GM19467 (cell line): ENCODE measurements at regions not wholly inside any gene's neighbourhood (a gene's known extent, or its start where the extent isn't known, plus 50 kb on each side); places are given as distances from the start of the nearest gene placed in this dataset.
"Not testable (repeated sequence)": the region's sequence is repeated elsewhere in the genome, so short reads cannot be mapped to it uniquely, and the experiment has no call there.

Experiments
- ATAC-seq: cut with Tn5 transposase; IDR thresholded peaks from one replicate; pipeline ENCODE4 v1.9.1; 2021; ENCODE audit warnings: mild to moderate bottlenecking, moderate library complexity; ENCODE audit not compliant: unreplicated experiment

DNA sequence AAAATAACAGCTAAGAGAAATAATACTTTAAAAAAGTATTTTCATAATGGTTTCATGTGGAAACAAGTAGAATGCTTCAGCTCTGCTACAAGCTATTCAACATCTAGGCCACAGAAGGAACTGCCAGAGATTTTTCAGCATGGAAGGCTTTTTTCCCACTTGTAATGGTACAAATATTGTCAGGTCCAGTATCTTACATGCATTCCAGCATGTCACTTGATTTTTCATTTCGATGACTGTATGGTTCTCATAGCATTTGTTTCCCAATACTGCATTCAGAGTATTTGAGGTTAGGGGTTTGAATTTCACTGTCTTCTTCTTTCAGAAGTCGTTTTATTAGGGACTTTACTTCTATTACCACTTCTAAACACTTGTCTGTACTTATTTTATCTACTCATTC, 1701.5 kb upstream of the FLRT2 start:
- ATAC-seq: no peak

DNA sequence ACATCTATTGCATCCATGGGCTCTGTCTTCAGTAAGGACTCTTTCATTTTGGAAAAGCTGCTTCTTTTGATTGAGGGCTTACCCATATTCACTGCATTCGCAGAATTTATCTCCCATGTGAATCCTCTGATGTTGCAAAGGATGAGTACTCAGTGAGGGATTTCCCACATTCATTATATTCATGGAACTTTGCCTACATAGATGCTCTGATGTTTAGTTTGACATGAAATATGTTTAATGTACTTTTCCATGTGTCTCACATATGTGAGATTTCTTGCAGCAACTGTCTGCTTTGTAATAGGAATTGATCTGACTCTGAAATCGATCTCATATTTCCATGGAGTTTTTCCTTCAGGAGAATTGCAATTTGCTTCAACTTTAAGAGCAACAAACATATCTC, 1699.6 kb upstream of the FLRT2 start:
- ATAC-seq: no peak

DNA sequence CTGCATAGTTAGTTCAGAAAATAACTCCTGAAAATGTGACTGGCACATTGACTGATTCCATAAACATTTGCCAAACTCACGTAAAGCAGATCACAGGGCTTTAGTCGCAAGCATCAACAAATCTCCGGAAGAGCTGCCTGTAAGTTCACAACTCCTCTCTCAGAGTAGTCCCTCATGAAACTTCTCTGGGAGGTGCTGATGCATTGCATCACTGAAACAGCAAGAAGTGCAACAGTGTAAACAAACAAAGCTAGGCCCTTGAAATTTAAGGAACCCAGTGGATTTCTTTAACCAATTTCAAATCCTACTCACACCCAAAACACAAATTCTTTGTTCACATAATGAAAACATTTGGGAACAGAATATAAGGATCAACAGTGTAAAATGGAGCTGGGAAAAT, 1691.7 kb upstream of the FLRT2 start:
- ATAC-seq: no peak

DNA sequence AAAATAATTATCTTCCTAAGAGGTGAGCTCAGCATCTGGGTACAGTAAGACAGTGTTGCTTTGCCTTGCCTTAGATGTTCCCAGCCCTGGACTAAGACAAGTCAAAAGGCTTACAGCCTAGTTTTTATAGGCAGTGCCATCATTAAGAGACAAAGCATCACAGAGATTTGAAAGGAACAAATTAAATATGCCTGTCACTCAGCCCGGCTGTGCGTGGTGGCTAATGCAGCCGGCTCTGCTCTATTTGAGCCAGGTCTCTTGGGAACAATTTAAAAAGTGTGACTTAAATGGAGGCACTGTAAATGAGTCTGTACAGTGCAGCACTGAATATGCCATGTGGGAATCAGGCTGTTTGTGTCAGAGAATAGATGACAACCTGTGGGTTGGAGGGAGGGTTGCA, 1687.4 kb upstream of the FLRT2 start:
- ATAC-seq: no peak

DNA sequence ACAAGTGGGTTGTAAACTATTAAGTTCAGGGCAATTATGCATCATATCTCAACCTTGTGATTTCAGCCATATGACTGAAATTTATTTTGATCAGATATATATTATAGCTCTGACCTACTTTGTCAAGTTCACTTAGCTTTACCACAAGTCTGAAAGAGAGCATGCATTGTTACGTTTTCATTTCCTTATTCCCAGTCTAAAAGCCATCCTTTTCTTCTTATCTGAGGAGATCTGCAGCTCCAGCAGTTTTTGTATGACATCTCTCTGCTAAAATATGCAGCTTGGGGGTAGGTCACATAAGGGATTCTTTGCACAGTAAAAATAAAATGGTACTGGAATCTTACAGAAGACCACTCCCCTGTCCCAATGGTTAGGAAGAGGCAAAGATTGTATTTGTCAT, 1682.8 kb upstream of the FLRT2 start:
- ATAC-seq: no peak

DNA sequence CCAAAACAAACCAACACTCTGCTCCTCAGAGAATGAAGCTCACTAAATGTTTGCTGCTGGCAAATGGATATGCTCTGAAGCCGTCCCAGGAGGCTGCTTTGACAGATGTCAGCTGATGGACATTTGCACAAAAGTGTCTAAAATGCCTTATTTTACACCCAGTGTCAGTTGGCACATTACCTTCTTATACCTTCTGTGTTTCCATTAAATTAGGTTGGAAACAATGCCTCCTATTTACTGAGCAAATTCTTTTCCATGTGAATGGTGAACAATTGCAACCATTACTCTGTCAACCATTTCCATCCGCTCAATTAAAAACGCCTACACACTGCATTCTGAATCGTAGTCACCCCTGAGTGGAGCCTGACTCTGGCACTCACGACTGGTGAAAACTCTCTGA, 1679.9 kb upstream of the FLRT2 start:
- ATAC-seq: no peak

DNA sequence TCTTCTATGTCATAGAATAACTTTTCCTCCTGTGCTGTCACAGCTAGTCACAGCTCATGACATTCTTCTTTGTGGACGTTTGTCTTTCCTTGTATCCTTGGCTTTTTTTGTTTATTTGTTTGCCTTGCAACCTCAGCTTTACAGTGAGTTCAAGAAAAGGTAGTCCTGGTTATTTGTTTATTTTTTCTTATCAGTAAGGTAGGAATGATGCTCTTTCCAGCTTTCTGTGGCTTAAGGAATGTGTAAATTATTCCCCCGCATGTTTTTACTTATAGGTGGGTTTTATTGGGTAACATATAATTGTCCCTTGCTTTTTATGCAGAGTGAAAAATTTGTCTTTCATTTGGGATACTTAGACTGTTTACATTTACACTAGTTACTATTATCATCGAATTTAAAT, 1673.6 kb upstream of the FLRT2 start:
- no peak for ATAC-seq

DNA sequence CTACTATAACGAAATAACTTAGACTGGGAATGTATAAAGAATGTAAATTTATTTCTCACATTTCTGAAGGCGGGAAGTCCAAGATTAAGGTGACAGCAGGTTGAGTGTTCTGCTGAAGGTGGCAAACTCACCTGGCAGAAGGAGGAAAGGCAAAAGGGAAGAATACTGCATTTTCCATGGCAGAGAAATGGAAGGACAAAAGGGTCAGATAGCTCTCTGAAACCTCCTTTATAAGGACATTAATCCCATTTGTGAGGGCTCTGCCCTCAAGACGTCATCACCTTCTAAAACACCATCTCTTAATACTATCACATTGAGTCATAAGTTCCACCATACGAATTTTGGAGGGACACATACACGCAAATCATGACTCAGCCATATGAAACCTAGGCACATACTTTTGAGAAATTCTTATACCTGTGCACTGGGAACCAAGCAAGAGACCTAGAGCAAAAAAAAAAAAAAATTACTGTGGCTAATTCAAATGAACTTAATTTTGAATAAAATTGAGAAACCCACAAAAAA, 1669.3 kb upstream of the FLRT2 start:
- no peak for ATAC-seq

DNA sequence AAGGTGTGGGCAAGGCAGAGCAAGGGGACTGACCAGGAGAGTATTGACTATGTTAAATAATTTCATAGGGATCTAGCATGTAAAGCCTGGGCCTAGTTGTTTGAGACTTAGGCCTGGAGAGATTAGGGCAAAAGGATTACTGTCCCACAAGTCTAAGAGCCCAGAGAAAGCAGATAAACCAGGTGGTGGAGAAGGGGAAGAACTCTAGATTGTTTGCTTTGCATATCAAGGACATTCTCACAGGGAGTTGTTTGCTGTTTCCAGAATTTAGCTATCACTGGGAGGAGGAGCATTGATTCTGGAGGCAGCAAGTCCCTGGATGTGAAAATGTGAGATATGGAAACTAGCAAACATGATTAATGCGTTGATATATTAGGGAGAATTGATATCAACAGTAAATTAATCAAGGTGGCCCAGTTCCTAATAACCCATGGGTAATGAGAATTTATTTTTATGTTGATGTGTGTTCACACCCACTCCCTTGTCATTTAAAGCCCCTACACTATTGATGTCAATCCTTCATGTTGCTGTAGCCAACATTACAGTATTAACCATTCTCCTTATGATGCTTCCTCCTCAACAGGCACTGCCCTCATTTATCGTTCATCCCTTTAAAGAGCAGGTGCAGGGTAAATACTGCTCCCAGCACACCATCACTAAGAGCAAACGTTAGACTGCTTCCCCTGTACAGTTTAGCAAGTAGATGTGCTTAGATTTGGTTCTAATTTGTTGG, 1666.7 kb upstream of the FLRT2 start:
- no peak for ATAC-seq

DNA sequence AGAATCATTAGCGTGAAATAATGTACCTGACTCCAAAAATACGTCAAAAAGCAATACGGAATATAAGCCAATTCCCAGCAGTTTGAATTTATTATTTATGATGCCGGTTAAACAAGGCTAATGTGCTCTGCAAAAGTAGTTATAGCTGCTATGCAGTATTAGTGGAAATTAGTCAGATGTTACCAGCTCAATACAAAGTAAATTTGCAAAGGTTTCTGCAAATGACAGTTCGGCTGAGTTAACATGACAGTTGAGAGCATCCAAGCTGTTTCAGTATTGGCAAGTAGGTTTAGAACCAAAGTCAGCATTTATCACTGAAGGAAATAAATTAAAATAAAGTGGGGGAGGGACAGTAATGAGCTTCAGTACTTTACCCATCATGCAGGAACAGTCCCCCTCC, 1665.8 kb upstream of the FLRT2 start:
- no peak for ATAC-seq

DNA sequence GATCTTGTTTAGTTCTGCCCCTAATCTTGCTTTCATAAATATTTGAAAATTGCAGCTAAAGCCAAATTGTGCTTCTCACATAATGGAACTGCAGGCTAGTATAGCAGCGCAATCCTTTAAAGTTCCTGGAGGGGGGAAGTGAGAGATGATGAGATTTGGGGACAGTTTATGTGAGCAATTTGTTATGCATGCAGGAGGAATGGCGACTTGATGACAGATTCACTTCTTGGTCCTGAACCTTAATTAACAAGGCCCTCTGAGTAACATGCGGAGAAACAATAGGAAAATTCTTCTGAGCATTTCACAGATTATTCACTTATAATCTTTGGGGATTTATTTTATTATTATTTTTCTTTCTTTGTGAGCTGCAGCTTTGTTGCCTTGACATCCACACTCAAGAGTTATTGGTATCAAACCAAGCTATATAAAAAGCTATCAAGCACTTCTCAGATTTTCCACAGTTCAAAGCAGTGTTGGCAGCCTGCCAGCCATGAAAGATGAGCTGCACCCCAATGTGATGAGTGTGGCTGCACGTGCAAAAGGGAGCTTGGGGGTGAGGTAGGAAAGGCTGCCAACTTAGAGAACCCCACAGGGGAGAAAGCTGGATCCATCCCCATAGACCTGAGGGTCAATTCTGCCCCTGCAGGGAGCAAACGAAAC, 1662.2 kb upstream of the FLRT2 start:
- no peak for ATAC-seq

DNA sequence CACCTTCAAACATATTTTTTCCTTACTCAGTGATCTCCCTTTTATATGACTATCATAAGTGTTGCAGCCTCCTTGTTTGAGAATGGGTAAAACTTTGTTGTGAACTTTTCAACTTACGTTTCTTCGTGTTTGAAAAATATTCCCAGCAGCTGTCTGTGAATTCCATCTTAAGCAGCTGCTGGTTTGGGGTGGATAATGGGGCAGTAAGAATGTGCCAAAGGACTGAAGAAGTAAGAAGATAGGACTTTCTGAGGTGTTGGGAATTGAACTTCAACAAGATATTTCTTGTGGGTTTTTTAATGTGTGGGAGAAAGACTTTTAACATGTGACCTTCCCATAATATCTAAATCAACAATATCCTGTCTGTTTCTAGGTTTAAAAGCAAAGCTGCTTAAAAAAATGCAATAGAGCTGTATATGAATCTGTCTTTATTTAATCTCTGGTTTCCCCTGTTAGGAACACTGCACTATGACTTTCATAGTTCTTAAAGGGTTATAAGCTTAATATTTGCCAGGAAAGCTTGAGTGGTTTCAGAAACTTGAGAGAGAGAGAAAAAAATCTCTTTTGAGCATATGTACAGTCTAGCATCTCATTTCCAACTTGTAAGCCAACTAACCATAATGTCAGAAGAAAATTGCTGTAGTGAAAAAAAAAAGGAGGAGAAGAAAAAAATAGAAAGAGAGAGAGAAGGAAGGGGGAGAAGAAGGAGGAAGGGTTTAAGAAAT, 1659.2 kb upstream of the FLRT2 start:
- ATAC-seq: no peak

DNA sequence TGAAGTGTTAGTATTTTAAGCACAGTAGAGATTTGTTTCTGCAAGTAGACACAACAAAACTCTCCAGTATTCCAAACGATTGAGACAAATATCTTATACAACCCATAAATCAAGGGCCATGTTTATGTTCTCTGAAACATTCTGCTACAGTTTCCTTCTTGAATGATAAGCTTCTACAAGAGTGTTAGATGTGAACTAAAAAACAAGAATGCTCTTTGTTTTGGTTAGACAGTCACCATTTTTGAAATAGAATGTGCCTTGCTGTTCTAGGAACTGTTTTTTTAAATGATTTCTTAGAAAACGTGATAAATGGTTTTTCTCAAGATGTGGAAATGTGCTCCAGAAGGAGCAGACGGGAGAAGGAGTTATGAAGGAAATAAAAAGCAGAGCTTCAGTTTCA, 1656.3 kb upstream of the FLRT2 start:
- ATAC-seq: no peak

DNA sequence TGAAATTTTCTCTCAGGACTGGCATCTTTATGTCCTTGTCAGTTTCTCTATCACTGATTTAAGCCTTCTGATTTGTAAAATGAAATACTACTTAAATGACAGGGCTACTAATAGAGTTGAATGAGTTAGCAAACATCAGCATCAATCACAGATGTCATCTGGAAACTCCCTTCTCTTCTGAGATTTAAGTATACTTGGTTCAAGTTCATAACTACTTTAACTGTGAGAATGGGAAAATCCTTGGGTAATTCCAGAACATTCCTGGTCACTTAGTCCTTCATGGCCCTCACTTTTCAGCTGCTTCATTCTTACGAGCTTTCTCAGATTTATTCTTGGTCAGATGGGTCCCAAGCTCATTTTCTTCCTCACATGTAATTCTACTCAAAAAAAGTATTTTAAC, 1655.3 kb upstream of the FLRT2 start:
- no peak for ATAC-seq

DNA sequence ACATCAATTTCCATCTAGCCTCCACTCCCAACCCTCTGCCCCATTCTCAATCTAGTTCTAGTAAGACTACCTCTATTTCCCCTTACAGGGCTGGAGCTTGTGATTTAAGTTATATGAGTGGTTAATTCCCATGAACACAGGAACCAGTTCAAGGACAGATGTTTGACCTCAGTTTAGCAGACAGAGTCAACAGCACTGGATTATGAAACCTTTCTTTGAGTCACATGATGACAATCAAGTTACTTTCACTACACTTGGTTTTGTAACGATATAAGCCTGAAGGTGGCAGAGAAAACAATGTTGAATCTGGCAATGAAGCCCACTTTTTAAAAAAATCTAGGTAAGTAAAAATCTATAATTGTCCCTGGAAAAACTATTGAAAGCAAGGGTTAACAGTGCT, 1646.2 kb upstream of the FLRT2 start:
- no peak for ATAC-seq

DNA sequence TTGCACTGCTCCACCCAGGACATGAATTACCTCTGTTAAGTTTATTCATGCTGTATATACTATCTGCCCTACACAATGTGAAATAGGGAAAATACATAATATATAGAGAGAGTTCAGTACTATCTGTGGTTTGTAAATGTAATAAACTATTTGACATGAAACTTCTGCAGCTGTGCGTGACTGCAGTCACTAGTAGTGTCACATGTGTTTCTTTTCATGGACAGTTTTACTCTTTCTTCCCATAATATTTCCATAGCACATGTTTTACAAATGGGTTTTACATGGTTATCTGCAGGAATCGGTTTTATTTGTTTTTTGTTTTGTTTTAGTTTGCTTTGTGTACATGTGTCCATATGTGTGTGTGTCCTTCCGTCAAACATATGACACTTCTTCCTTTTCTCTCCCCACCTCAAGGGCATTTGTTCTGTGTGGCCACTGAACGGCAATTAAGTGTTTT, 1644.1 kb upstream of the FLRT2 start:
- no peak for ATAC-seq

DNA sequence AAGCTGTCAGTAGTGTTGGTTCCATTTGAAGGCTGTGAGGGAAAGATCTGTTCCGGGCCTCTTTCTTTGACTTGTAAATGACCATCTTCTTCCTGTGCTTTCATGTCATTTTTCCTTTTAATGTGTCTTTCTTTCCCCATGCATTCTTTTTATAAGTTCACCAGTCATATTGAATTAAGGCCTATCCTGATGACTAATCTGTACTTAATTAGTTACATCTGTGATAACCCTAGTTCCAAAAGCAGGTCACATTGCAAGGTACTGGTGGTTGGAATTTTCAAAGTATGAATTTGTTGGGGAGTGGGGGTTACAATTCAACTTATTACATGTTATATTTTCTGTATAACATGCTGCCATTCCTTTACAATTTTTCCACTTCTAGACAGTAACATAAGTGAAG, 1642.1 kb upstream of the FLRT2 start:
- ATAC-seq: no peak

DNA sequence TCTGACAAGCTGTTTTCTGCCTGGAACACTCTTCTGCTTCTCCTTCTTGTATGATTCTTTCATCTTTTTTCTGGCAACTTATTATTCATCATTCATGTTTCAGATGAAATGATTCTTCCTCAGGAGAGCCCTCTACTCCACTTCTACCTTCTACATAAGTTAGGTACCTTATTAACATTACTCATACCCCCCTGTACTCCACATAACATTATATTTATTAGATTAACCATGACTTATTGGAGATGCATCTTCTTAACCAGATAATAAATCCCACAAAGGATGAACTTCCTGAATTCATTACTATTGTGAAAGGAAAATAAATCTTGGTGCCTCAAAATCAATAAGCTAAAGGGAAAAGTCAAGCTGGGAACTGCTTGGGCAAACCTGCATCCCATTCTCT, 1636.5 kb upstream of the FLRT2 start:
- no peak for ATAC-seq

DNA sequence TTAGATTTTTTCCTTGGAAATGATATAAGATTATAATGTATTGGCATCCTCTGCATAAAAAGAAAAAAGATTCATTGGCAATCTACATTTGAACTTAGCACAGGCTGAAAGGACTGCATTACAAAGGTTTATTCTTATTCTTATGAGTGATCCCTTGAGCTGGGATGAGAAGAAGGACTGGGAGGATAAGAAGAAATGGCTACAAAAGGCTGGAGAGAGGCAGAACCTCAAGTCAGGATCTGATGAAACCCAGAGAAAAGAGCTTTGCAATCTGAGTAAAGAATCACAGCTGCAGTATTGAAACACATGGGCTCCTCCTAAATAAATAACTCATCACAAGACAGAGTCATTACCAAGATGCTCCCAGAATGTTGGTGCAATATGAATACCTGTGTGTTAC, 1635.4 kb upstream of the FLRT2 start:
- ATAC-seq: no peak

DNA sequence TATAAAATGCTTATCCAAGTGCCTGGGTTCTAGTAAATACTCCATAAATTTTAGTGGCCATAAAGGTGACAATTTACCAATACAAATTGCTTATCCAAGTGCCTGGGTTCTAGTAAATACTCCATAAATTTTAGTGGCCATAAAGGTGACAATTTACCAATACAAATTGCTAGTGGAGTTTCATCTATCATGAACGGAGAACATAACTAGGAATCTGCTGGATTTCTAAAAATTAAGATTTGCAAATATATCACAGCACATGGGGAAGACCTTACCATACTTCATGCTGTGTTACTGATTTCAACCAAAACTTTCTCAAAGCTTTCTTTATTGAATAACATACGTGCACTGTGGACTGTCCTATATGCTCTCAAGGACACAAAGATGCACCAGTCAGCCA, 1631.4 kb upstream of the FLRT2 start:
- ATAC-seq: not testable (repeated sequence)

DNA sequence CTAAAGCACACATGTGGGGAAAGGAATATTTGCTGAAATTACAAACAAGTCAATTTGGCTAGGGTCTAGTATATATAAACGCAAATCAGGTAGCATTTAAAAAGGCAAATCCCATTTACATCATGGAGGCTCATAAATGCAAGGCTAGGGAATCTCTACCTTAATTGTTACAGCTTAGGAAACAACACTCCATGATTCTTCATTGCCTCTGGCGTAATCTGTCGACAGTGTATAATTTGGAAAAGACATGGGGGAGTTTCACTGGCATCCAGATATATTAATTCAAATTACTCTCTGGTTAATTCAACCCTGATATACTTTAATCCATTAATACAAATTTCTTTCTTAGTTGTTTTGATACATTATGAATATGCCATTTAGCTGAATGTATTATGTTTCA, 1630.2 kb upstream of the FLRT2 start:
- ATAC-seq: no peak

DNA sequence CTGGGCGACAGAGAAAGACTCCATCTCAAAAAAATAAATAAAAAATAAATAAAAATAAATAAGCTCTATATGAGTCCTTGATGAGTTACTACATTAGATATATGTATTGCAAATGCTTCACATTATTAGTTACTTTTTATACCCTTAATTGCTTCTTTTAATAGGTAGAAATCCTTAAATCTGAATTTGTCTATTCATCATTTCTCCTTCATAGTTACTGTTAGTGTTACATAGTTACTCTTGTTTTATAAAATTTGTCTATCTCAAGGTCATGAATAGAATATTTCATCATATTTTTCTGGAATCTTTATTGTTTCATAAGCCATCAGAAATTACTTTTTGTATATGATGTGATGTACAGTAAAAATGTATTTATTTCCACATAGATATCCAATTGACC, 1624.8 kb upstream of the FLRT2 start:
- ATAC-seq: no peak
